Esophagus squamous epithelium (tissue), 5 donors: ENCODE measurements at regions not wholly inside any gene's neighbourhood (a gene's known extent, or its start where the extent isn't known, plus 50 kb on each side); places are given as distances from the start of the nearest gene placed in this dataset.
"Not testable (repeated sequence)": the region's sequence is repeated elsewhere in the genome, so short reads cannot be mapped to it uniquely, and the experiment has no call there.

Experiments
- DNase-seq: peaks from one replicate; lab custom pipeline; 2025; lab: John Stamatoyannopoulos, UW
- H3K27ac ChIP-seq, 4 donors: fragments of 200-600 bp; sonication (generic); one replicate each; pipeline ENCODE4 v1.5.1; 2016 to 2019; ENCODE audit warnings: mild to moderate bottlenecking in 1 of 4
- H3K27me3 ChIP-seq, 4 donors: fragments of 200-600 bp; sonication (generic); 1 replicate in 3 of 4; 2 replicates in 1 of 4; pipeline versions ENCODE4 v1.5.1 to v1.6.0; 2017 to 2021; ENCODE audit warnings: antibody characterized with exemption in 1 of 4
- H3K36me3 ChIP-seq, 3 donors: fragments of 200-600 bp; sonication (generic); one replicate each; pipeline ENCODE4 v1.5.1; 2016 to 2019
- H3K4me1 ChIP-seq, 3 donors: fragments of 200-600 bp; sonication (generic); one replicate each; pipeline ENCODE4 v1.5.1; 2017 to 2019
- H3K4me3 ChIP-seq, 4 donors: fragments of 200-600 bp; sonication (generic); 1 replicate in 3 of 4; 2 replicates in 1 of 4; pipeline ENCODE4 v1.5.1; 2016 to 2019; ENCODE audit warnings: mild to moderate bottlenecking in 2 of 4, moderate library complexity in 1 of 4
- H3K9me3 ChIP-seq, 3 donors: fragments of 200-600 bp; sonication (generic); one replicate each; pipeline ENCODE4 v1.5.1; 2016 to 2019
- POLR2A ChIP-seq, 4 donors: fragments of 450-650 bp; IDR thresholded peaks; one replicate each; pipeline ENCODE4 v1.6.1; 2017; ENCODE audit warnings: antibody characterized with exemption in 4 of 4, mild to moderate bottlenecking in 4 of 4, moderate library complexity in 3 of 4
- WGBS, 2 donors: methylation state at CpG; one replicate each; pipeline ENCODE4 v1.1.5; 2018; 5-methylcytosine and 5-hydroxymethylcytosine counted together
- intact Hi-C: fragments of 100-400 bp; cut with DNase I; formaldehyde crosslinking; loops from one replicate; pipeline ENCODE4 v1.15.0; 2022
- TF ChIP-seq, protein P1 (sequence below), 6 experiments: fragments of 450-650 bp in 4 of 6; fragments of 200-600 bp in 2 of 6; sonication (generic) in 2 of 6; IDR thresholded peaks; one replicate each; pipeline ENCODE4 v1.5.1; 2016 to 2019; ENCODE audit warnings: antibody characterized with exemption in 6 of 6, mild to moderate bottlenecking in 4 of 6, moderate library complexity in 4 of 6
- donor health status: DM: yes; HTN: yes; CAD: no.

DNA sequence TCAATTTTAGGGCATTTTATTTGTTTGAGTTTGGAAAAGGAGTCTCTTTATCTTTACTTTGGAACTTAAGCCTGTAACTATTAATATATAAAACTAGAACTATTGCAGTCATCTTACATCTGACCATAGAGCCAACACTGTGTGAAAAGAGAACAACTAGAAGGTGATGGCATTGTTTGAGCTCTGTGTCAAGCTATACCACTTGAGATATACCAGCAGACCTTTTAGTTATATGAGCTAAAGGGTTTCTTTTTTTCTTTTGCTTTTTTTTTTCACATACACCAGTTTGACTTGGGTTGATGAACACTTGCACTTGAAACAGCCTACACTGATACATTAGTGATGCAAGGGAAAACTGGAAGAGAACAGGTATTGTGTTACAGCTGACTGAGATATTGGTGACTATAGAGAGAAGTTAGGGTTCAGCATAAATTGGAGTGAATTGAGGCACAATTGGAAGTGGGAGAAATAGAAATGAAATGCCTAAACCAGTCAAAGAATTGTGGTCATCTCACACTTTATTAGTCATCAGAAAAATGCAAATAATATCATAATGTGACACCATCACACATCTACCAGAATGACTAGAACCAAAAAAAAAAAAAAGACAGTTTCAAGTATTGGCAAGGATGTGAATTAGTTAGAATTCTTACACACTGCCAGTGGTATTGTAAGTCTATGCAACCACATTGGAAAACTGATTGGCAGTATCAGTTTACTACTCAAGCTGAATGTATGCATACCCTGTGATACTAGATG is 60.9 kb downstream of the ADRB2 start:
- Histone ChIP-seq H3K36me3 (no peaks in the 10 kb centered on the region), H3K27me3 (no peaks in the 10 kb centered on the region), H3K4me3 (no peak overlapping the region), H3K27ac (no peak overlapping the region), H3K9me3 (peaks cover 0 to 9% (median 0%) of the 10 kb centered on the region in 3 donors), H3K4me1 (no peaks in the 10 kb centered on the region)
- TF ChIP-seq, protein P1, sequence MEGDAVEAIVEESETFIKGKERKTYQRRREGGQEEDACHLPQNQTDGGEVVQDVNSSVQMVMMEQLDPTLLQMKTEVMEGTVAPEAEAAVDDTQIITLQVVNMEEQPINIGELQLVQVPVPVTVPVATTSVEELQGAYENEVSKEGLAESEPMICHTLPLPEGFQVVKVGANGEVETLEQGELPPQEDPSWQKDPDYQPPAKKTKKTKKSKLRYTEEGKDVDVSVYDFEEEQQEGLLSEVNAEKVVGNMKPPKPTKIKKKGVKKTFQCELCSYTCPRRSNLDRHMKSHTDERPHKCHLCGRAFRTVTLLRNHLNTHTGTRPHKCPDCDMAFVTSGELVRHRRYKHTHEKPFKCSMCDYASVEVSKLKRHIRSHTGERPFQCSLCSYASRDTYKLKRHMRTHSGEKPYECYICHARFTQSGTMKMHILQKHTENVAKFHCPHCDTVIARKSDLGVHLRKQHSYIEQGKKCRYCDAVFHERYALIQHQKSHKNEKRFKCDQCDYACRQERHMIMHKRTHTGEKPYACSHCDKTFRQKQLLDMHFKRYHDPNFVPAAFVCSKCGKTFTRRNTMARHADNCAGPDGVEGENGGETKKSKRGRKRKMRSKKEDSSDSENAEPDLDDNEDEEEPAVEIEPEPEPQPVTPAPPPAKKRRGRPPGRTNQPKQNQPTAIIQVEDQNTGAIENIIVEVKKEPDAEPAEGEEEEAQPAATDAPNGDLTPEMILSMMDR (IDR thresholded peaks at IDR 0.05), result no peak
- no peak for TF ChIP-seq POLR2A (IDR thresholded peaks at IDR 0.05)
- DNase-seq, result no peak
- intact Hi-C loops, result no loop called here

DNA sequence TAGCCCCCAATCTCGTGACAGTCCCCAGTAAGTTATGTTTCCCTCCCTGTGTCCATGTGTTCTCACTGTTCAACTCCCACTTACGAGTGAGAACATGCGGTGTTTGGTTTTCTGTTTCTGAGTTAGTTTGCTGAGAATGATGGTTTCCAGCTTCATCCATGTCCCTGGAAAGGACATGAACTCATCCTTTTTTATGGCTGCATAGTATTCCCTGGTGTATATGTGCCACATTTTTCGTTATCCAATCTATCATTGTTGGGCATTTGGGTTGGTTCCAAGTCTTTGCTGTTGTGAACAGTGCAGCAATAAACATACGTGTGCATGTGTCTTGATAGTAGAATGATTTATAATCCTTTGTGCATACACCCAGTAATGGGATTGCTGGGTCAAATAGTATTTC is 63.5 kb downstream of the ADRB2 start:
- intact Hi-C loops, H3K27ac ChIP-seq, DNase-seq, H3K4me1 ChIP-seq, H3K4me3 ChIP-seq, H3K36me3 ChIP-seq, H3K27me3 ChIP-seq: not testable (repeated sequence)
- H3K9me3 ChIP-seq, result peaks cover 0 to 17% (median 0%) of the 10 kb centered on the region in 3 donors
- WGBS, 2 donors, result 82 to 85% methylated on average over 5 of the region's 5 CpGs

DNA sequence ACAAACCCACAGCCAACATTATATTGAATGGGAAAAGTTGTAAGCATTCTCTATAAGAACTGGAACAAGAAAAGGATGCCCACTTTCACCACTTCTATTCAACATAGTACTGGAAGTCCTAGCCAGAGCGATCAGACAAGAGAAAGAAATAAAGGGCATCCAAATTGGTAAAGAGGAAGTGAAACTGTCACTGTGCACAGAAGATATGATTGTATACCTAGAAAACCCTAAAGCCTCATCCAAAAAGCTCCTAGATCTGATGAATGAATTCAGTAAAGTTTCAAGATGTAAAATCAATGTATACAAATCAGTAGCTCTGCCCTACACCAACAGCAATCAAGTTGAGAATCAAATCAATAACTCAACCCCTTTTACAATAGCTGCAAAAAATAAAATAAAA is 69.0 kb downstream of the ADRB2 start:
- peaks cover 0 to 12% (median 0%) of the 10 kb centered on the region in 3 donors for H3K9me3 ChIP-seq
- H3K27ac ChIP-seq, intact Hi-C loops, H3K36me3 ChIP-seq, DNase-seq, H3K4me1 ChIP-seq, H3K27me3 ChIP-seq, H3K4me3 ChIP-seq: not testable (repeated sequence)
- WGBS, 2 donors, result 90 to 92% methylated on average over 1 of the region's 1 CpG

DNA sequence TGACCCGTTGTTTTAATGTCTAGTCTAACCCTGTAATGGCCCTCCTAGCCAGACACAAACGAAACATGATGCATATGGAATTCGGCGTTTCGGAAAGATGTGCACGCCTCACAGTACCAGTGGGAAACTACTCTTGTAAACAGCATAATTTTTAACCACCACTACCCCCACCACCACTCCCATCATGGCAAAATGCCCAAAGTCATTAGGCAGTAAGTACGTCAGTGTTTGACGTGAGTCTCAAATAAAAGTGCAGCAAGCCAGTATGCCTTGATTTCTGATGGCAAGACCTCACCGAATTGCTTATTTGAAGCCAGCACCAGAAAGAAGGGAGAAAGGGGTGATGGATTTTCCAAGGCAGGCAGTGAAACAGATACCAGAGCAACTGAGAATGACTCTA is 71.4 kb downstream of the ADRB2 start:
- intact Hi-C loops, result no loop called here
- Histone ChIP-seq H3K36me3 (no peaks in the 10 kb centered on the region), H3K9me3 (peaks cover 0 to 8% (median 0%) of the 10 kb centered on the region in 3 donors), H3K4me3 (no peak overlapping the region), H3K4me1 (no peaks in the 10 kb centered on the region), H3K27ac (no peak overlapping the region), H3K27me3 (no peaks in the 10 kb centered on the region)
- TF ChIP-seq POLR2A (IDR thresholded peaks at IDR 0.05), result no peak
- TF ChIP-seq, protein P1 (IDR thresholded peaks at IDR 0.05), result no peak
- DNase-seq, result no peak
- 79 to 89% methylated on average over 9 of the region's 9 CpGs for WGBS, 2 donors

DNA sequence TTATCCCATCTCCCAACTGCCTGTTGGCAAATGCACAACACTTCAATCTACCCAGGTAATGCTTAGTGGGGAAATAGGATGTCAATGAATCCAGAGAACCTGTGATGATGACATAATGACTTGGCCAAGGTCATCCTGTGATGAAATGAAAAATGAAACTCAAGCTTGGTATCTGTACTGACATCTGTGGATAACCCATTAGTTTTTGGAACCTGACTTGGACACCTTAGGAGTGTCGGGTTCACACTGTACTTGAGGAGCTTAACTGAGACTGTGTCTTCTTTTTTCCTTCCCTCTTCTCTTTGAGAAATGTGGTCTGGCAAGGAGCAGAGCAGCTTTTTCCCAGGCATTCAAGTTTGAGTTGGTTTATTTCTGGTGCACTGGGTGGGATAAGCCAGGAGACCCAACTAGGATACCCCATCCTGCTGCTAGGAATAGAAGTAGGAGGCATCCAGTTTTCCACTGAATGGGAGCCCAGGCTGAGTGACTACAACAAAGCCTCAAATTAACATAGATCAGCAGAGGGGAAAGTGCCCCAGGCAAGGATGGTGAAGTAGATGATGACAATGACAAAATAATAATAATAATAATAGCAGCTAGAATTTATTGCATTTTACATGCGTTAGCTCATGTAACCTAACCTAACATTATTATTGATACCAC is 72.1 kb downstream of the ADRB2 start:
- Histone ChIP-seq H3K4me3 (no peak overlapping the region), H3K36me3 (no peaks in the 10 kb centered on the region), H3K27ac (no peak overlapping the region), H3K27me3 (no peaks in the 10 kb centered on the region), H3K9me3 (peaks cover 0 to 8% (median 0%) of the 10 kb centered on the region in 3 donors), H3K4me1 (no peaks in the 10 kb centered on the region)
- 90 to 95% methylated on average over 2 of the region's 2 CpGs for WGBS, 2 donors
- no peak for TF ChIP-seq POLR2A (IDR thresholded peaks at IDR 0.05)
- TF ChIP-seq, protein P1 (IDR thresholded peaks at IDR 0.05), result no peak
- intact Hi-C loops, result no loop called here
- DNase-seq, result no peak

DNA sequence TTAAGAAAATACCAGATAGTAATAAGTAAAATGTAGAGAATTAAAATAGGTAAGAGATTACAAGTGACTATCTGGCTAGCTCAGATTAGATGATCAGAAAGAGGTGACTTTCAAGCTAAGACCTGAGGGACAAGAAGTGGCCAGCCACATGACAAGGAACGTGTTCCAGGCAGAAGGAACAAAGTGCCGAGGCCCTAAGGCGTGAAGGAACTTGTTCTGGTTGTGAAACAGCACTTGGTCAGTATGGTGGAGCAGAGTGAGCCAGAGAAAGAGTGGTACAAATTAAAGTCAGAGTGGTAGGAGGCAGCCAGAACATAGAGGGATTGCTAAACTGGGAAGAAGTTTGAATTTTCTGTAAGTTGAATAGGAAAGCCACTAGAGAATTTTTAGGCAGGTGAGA is 73.6 kb downstream of the ADRB2 start:
- TF ChIP-seq, protein P1 (IDR thresholded peaks at IDR 0.05), result no peak
- no peak for TF ChIP-seq POLR2A (IDR thresholded peaks at IDR 0.05)

More for the DNA sequence above, 73.6 kb downstream of the ADRB2 start:
- intact Hi-C loops, result loop anchor here (10.0 kb wide), 1 partner anchor 95 kb away; no protein-coding TSS in a partner anchor
- H3K27ac ChIP-seq, result no peak overlapping the region
- WGBS, 2 donors, result 39 to 48% methylated on average over 3 of the region's 3 CpGs
- H3K9me3 ChIP-seq, result no peaks in the 10 kb centered on the region
- DNase-seq, result no peak
- peaks cover 0 to 12% (median 5%) of the 10 kb centered on the region in 3 donors for H3K4me1 ChIP-seq
- H3K4me3 ChIP-seq, result no peak overlapping the region
- H3K27me3 ChIP-seq, result no peaks in the 10 kb centered on the region
- no peaks in the 10 kb centered on the region for H3K36me3 ChIP-seq
